Transverse colon (tissue), 4 donors: ENCODE measurements at regions not wholly inside any gene's neighbourhood (a gene's known extent, or its start where the extent isn't known, plus 50 kb on each side); places are given as distances from the start of the nearest gene placed in this dataset.

Experiments
- DNase-seq: peaks from one replicate; pipeline ENCODE4 v3.0.0-alpha.2; 2019
- H3K27ac ChIP-seq, 4 donors: fragments of 200-600 bp; sonication (generic); 2 replicates each; pipeline ENCODE4 v1.5.1; 2016 to 2018; ENCODE audit warnings: inconsistent platforms in 4 of 4
- H3K27me3 ChIP-seq: fragments of 200-600 bp; sonication (generic); 2 replicates; pipeline ENCODE4 v1.5.1; 2017; ENCODE audit warnings: inconsistent platforms
- H3K36me3 ChIP-seq, 4 donors: fragments of 200-600 bp; sonication (generic); 2 replicates each; pipeline ENCODE4 v1.5.1; 2017 to 2019; ENCODE audit warnings: inconsistent platforms in 4 of 4
- H3K4me1 ChIP-seq, 4 donors: fragments of 200-600 bp; sonication (generic); 2 replicates each; pipeline ENCODE4 v1.5.1; 2017 to 2020; ENCODE audit warnings: inconsistent platforms in 4 of 4
- H3K4me3 ChIP-seq, 4 donors: fragments of 200-600 bp; sonication (generic); 1 replicate in 1 of 4; 2 replicates in 3 of 4; pipeline versions ENCODE4 v1.5.1 to v1.6.1; 2017 to 2019; ENCODE audit warnings: inconsistent platforms in 4 of 4
- H3K9me3 ChIP-seq, 2 donors: fragments of 200-600 bp; sonication (generic); 2 replicates each; pipeline ENCODE4 v1.5.1; 2017 to 2019; ENCODE audit warnings: inconsistent platforms in 2 of 2
- EP300 ChIP-seq: sonication (generic); formaldehyde crosslinking; IDR thresholded peaks from one replicate; pipeline ENCODE4 v1.6.1; 2017; ENCODE audit warnings: antibody characterized with exemption, low read depth
- POLR2A ChIP-seq: fragments of 450-650 bp; IDR thresholded peaks from one replicate; pipeline ENCODE4 v1.6.1; 2016; ENCODE audit warnings: antibody characterized with exemption, mild to moderate bottlenecking, moderate library complexity
- POLR2AphosphoS5 ChIP-seq, 3 donors: sonication (generic); formaldehyde crosslinking; IDR thresholded peaks; one replicate each; pipeline ENCODE4 v1.6.1; 2016; ENCODE audit warnings: antibody characterized with exemption in 3 of 3
- WGBS, 2 donors: methylation state at CpG; one replicate each; pipeline ENCODE4 v1.1.5; 2018; ENCODE audit warnings: low coverage in 1 of 2; 5-methylcytosine and 5-hydroxymethylcytosine counted together
- in situ Hi-C, 4 donors: fragments of 200-750 bp; cut with MboI; loops; one replicate each; pipeline versions ENCODE4 v1.15.0 to v1.15.1; 2017; ENCODE audit warnings: low sequenced_read_pairs in 3 of 4, low pct_ligation_motif_present in 1 of 4, low pct_unique_long_range_greater_than_20kb in 1 of 4
- intact Hi-C: fragments of 100-400 bp; cut with DNase I; formaldehyde crosslinking; loops from one replicate; pipeline ENCODE4 v1.15.1; 2023; ENCODE audit warnings: low total_unique reads
- TF ChIP-seq, protein P1 (sequence below), 5 experiments: fragments of 200-600 bp in 3 of 5; fragments of 450-650 bp in 2 of 5; sonication (generic) in 3 of 5; IDR thresholded peaks; 1 replicate in 2 of 5; 2 replicates in 3 of 5; pipeline ENCODE4 v1.5.1; 2016 to 2017; ENCODE audit warnings: antibody characterized with exemption in 5 of 5, inconsistent platforms in 3 of 5, mild to moderate bottlenecking in 2 of 5, moderate library complexity in 1 of 5

DNA sequence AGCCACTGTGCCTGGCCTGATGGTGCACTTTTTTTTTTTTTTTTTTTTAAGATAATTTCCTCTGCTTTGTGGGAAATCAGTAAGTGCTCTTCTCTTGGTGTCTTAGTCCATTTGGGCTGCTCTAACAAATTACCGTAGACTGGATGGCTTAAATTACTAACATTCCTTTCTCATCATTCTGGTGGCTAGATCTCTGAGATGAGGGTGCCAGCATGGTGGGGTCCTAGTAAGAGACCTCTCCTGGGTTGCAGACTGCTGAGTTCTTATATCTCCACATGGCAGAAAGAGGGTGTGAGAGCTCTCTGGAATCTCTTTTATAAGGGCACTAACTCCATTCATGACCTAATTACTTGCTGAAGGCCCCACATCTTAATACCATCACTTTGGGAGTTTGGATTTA lies 133.9 kb upstream of the ANKRD55 start:
- intact Hi-C loops (no loop called here), in situ Hi-C loops (no loop called here)
- H3K9me3 ChIP-seq = no peaks in the 10 kb centered on the region
- no peak overlapping the region for H3K4me3 ChIP-seq
- H3K27me3 ChIP-seq = no peaks in the 10 kb centered on the region
- H3K27ac ChIP-seq = no peak overlapping the region
- no peak for DNase-seq
- H3K4me1 ChIP-seq = no peaks in the 10 kb centered on the region
- WGBS, 2 donors = 92% methylated on average over 1 of the region's 1 CpG; no CpG with 5 or more reads in 1 of the 2 donors
- H3K36me3 ChIP-seq = no peaks in the 10 kb centered on the region
- TF ChIP-seq, protein P1, sequence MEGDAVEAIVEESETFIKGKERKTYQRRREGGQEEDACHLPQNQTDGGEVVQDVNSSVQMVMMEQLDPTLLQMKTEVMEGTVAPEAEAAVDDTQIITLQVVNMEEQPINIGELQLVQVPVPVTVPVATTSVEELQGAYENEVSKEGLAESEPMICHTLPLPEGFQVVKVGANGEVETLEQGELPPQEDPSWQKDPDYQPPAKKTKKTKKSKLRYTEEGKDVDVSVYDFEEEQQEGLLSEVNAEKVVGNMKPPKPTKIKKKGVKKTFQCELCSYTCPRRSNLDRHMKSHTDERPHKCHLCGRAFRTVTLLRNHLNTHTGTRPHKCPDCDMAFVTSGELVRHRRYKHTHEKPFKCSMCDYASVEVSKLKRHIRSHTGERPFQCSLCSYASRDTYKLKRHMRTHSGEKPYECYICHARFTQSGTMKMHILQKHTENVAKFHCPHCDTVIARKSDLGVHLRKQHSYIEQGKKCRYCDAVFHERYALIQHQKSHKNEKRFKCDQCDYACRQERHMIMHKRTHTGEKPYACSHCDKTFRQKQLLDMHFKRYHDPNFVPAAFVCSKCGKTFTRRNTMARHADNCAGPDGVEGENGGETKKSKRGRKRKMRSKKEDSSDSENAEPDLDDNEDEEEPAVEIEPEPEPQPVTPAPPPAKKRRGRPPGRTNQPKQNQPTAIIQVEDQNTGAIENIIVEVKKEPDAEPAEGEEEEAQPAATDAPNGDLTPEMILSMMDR (IDR thresholded peaks at IDR 0.05) = no peak
- no peak for TF ChIP-seq EP300
- TF ChIP-seq POLR2AphosphoS5 (IDR thresholded peaks at IDR 0.05) = no peak
- no peak for TF ChIP-seq POLR2A

DNA sequence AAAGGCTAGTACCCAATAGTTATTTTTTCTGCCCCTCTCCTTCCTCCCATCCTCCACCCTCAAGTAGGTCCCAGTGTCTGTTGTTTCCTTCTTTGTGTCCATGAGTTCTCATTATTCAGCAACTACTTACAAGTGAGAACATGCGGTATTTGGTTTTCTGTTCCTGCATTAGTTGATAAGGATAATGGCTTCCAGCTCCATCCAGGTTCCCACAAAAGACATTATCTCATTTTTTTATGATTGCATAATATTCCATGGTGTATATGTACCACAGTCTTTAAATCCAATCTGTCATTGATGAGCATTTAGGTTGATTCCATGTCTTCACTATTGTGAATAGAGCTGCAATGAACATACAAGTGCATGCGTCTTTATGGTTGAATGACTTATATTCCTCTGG lies 128.3 kb upstream of the ANKRD55 start:
- no peak overlapping the region for H3K4me3 ChIP-seq
- no peaks in the 10 kb centered on the region for H3K9me3 ChIP-seq
- 88 to 95% methylated on average over 2 of the region's 2 CpGs for WGBS, 2 donors
- in situ Hi-C loops (no loop called here), intact Hi-C loops (no loop called here)
- no peaks in the 10 kb centered on the region for H3K27me3 ChIP-seq
- no peak overlapping the region for H3K27ac ChIP-seq
- DNase-seq = no peak
- peaks cover 0 to 9% (median under 1%) of the 10 kb centered on the region in 4 donors for H3K4me1 ChIP-seq
- no peaks in the 10 kb centered on the region for H3K36me3 ChIP-seq
- TF ChIP-seq POLR2AphosphoS5 (IDR thresholded peaks at IDR 0.05) (no peak), POLR2A (no peak), EP300 (no peak)
- TF ChIP-seq, protein P1 (IDR thresholded peaks at IDR 0.05) = no peak

DNA sequence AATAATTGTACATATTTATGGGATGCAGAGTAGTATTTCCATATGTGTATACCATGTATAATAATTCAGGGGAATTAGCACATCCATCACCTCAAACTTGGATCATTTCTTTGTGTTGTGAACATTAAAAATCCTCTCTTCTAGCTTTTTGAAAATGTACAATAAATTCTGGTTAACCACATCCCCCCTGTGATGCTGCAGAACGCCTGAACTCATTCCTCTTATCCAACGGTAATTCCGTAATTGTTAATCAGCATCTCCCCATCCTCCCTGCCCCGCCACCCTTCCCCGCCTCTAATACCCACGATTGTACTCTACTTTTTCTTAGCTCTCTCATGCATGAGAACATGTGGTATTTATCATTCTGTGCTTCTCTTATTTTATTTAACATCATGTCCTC lies 127.7 kb upstream of the ANKRD55 start:
- H3K4me3 ChIP-seq = no peak overlapping the region
- DNase-seq = no peak
- 76 to 82% methylated on average over 6 of the region's 6 CpGs for WGBS, 2 donors
- no peak overlapping the region for H3K27ac ChIP-seq
- no peaks in the 10 kb centered on the region for H3K27me3 ChIP-seq
- peaks cover 0 to 10% (median 1%) of the 10 kb centered on the region in 4 donors for H3K4me1 ChIP-seq
- no peaks in the 10 kb centered on the region for H3K36me3 ChIP-seq
- H3K9me3 ChIP-seq = no peaks in the 10 kb centered on the region
- intact Hi-C loops (no loop called here), in situ Hi-C loops (no loop called here)
- TF ChIP-seq POLR2A = no peak
- TF ChIP-seq, protein P1 (IDR thresholded peaks at IDR 0.05) = no peak
- TF ChIP-seq EP300 = no peak
- TF ChIP-seq POLR2AphosphoS5 (IDR thresholded peaks at IDR 0.05) = no peak

DNA sequence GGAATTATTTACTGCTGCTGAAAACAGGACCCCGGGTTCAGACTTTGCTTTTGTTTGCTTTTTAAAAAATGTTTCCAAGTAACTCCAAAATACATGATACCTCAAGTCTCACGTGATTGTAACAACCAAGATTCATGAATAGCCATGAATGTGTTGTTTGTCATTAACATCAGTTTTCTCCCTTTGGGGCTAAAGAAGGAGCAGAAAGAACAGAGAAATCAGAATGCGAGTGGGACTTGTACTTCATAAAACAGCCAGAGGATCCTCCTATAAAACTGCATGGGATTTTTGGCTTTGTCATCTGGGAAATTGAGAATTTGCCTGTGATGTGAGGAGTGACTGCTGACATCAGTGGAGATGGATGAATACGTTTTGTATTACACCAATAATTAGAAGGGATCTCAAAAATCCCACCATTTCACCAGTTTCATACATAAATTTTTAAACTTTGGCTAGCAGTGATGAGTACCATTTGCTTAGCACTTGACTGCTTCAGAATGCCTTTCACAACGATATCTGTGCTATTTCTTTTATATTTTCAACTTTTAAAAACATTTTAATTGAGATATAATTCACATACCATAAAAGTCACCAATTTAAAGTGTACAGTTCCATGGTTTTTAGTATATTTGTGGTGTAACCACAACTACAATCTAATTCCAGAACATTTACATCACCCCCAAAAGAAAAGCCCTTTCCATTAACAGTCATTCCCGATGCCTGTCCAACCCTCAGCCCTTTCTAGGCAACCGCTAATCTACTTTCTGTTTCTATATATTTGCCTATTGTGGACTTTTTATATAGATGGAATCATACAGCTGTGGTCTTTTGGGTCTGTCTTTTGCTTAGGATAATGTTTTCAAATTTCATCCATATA lies 126.9 kb upstream of the ANKRD55 start:
- H3K36me3 ChIP-seq = no peaks in the 10 kb centered on the region
- no peak overlapping the region for H3K4me3 ChIP-seq
- H3K9me3 ChIP-seq = no peaks in the 10 kb centered on the region
- H3K27ac ChIP-seq = no peak overlapping the region
- 81 to 88% methylated on average over 7 of the region's 7 CpGs for WGBS, 2 donors
- in situ Hi-C loops (no loop called here), intact Hi-C loops (no loop called here)
- peaks cover 0 to 10% (median 1%) of the 10 kb centered on the region in 4 donors for H3K4me1 ChIP-seq
- no peak for DNase-seq
- H3K27me3 ChIP-seq = no peaks in the 10 kb centered on the region
- TF ChIP-seq POLR2A (no peak), EP300 (no peak), POLR2AphosphoS5 (IDR thresholded peaks at IDR 0.05) (no peak)
- TF ChIP-seq, protein P1 (IDR thresholded peaks at IDR 0.05) = no peak
